ENCODE measurements at regions not wholly inside any gene's neighbourhood (a gene's known extent, or its start where the extent isn't known, plus 50 kb on each side); places are given as distances from the start of the nearest gene placed in this dataset.
A peak's percentile ranks its signal among the peaks of the same experiment; 100 is the strongest.
"Not testable (repeated sequence)": the region's sequence is repeated elsewhere in the genome, so short reads cannot be mapped to it uniquely, and the experiment has no call there.

DNA sequence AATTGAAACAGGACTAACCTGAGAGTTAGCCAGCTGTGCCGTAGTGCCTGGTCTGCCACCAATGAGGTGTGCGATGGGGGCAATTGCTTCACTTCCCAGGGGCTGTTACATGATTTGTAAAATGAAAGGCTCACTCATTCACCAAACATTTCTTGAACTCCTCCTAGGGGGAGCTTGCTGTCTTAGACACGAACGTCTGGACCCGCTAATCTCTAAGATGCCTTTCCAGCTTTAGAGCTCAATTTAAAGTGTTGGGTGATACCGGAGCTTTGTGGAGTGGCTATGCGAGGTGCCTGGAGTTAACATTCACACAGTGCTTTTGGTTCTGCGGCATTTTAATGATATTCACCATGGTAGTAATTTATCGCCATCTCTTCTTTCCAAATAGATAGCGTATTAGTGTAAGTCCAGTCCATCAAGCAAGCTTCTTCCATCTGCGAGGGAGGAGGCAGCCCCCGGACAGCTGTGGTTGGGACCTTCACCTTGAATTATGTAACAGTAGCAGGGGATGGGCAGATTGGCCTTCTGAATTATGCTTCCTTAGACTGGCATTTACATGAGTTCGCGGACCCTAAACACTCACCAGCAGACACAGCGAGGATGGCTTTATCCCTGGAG, 179.9 kb downstream of the ADSS2 start:
- DNase-seq, result no peak

DNA sequence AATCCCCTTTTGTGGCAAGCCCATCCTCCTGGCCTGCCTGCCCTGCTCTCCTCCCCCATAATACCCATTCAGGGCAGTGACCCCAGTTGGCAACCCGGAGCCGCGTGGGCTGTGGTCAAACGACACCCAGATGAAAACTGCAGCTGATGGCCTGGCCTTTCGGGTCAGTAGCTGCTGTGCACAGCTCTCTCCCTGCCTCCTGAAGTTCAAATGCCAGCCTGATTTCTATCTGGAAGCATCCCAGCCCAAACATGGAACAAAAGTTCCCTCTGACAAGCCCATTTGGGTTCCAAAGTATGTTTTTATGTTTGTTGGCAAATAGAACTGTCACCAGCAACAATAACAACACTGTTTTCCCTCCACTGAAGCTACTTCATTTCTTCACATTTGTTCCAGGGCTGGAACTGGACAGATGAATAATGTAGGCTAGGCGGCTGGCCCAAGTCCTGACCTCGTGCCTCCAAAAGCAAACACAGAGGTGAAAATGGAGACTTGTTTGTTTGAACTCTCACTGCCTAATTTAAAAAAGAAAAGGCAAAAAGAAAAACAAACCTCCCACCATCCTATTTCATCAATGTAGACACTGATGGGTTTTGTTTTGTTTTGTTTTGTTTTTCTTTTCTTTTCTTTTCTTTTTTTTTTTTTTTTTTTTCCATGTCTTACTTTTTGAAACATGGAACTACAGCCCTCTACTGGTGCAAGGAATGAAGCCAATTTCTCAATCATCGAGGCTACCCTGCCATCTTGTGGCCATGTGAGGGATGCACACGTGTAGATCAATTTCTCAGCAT, 179.0 kb downstream of the ADSS2 start:
- peak; percentile 67 for DNase-seq

DNA sequence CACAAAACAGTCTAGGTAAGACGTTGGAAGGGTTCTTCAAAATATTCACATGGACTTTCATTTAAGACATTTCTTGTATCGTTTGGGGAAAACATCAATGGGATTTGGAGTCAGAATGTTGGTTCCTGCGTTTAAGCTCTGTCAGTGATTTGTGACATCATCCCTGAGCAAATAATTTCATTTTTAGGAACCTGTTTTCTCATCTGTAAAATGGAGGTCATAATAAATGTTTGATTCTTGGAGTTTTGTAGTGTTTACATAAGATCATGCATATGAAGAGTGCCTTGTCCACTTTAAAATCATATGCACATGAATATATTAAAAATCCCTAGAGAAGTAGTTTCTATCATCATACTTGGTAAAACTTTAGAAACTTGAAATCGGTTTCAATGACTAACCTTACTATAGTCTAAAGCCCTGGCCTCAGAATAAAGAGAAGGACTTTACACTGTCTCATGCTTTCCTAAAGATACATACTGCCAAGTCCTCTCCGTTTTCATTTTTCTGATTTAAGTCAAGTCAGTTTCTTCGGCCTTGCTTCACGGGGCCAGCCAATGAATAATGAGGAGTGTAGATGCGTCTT, 178.4 kb downstream of the ADSS2 start:
- no peak for DNase-seq

DNA sequence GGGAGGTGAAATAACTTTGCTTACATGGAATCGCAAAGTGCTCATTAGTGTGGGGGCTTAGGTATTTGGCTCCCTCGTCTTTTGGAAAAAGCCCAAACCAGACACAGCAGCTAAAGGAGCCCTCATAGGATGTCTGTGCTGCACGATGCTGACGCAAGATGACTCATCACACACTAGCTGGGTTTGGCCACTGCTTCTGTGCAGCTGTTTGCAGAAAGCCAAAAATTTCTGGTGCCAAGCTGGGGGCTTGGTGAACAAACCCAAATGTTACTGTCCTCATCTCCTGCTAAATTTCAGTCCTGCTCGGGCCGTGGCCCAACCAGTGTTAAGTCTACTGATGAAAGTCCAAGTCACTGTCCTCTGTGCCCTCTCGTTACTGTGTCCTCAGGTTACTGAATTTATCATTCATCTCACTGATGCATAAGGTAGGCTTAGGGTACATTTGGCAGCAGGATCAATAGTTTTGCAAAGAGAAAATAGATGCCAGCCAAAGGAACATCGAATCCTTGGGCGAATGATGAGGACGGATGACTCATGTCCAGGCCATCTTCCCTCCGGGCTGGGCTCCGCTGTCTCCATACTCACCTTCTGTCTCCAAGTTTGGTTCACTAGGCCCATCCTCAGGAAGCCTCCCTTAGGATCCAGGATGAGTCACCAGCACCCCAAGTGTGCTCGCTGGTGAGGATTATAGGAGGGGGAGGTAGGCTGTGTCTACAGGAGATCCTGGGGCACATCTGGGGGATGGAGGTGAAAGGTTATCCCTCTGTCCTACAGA, 177.7 kb downstream of the ADSS2 start:
- peak; percentile 13 for DNase-seq

DNA sequence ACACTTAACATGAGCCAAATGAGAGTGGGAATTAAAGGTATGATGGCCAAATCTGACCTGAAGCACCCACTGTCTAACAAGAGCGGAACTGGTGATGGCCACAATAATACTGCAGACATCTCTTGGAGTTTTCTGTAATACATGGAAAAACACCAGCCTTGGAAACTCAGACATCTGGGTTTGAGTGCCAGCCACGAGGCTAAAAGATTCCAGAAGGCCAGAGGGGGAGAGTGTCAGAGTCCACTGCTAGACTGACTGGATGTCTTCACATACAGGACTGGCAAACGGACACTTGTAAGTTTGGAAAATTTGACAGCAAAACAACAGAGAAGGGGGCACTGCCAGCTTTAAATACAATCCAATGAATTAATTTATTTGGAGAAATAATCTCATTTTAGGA, 175.1 kb downstream of the ADSS2 start:
- no peak for DNase-seq

DNA sequence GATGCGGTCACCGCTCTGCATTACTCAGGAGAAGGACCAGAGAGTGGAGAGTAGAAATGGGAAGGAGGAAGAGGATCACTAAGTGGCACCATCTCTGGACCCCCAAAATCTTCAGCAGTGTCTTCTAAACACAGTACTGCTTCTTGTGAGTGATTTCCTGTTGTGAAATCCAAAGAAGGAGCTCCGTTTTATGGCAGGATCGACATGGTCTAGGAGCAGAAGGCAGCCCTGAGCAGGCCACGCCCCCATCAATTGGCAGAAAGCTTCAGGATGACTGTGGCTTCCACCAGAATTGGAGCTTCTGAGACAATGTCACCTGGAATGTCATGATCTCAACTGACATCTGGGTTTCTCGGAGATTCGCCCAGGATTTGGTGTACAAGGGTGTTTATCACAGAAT, 171.5 kb downstream of the ADSS2 start:
- no peak for DNase-seq

DNA sequence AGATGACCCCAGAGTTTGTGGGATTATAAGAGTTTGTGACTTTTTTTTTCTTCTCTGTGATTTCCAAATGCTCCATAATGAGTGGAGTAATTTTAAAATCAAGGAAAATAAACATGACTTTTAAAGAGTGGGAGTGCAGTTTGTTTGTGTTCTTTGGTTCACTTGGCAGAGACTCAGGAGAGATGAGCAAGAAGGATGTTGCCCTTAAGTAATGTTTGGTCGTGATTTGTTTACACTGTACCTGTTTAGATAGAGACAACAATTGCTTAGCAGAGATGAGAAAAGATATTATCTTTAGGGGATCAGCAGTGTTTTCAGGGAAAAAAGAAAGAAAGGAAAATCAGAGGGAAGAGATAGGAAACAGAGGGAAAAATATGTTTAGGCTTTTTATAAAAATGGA, 170.8 kb downstream of the ADSS2 start:
- no peak for DNase-seq

DNA sequence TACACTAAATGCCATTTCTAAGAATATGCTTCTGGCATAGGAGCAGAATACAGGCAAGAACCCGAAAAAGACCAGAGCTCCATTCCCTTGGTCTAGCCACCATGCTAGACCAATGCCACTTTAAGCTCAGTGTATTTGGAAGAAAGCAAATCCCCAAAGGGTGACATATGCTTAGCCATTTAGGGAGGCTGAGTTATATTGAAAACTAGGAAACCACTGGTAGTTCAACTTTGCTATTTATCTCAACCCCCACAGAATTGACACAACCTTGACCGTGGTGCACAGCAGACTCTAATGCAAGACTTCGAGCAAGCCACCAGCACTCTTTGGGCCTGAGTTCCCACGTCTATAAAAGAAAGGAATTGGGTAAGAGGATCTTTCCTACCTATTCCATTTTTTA, 167.9 kb downstream of the ADSS2 start:
- DNase-seq, result no peak

DNA sequence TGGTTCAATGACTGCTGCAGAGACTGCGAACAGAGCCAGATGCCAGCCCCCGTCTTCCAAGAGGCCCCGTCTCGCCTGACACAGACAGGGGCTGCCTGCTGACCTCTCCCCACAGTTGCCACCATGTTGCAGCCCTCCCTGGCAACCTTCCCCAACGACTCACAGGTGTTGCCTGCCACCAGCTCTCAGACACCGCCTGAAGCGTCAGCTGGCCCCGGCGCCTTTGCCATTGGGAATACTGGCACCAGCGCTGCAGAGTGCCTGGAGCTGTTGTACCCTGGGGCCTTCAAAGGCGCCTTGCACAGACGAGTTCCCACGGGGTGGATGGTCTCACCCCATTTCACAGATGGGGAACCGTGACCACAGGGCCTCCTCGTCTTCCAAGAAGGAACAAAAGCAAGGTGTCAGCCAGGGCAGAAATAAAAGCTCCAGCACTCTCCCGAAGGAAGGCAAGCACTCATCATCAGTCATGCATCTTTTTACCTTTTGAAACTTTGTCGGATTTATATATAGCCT, 167.0 kb downstream of the ADSS2 start:
- DNase-seq, result no peak

DNA sequence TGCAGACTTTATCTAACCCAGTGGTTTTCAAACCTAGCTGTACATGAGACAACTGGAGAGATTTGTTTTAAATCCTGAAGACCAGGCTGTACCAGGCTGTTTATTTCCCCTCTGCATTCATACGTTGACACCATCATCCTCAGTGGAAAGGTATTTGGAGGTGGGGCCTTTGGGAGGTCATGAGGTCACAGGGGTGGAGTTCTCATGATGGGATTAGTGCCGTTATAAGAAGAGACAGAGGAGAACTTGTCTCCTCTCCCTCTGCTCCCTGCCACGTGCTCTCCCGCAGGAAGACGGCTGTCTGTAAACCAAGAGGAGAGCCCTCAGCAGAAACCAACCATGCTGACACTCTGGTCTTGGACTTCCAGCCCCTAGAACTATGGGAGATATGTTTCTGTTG, 165.4 kb downstream of the ADSS2 start:
- DNase-seq, result no peak

DNA sequence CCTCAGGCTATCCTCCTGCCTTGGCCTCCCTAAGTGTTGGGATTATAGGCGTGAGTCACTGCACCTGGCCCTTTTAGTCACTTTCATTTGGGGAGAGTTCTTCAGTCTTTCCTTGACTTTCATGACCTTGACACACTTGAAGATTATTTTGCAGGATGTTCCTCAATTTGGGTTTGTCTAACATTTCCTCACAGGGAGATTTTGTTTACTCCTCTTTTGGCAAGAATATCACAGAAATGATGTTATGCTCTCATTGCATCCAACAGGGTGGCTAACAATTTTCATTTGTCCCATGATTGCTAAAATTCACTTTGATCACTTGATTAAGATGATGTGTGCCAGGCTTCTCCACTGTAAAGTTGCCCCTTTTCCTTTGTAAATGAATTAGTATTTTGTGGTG, 164.0 kb downstream of the ADSS2 start:
- DNase-seq, result no peak

DNA sequence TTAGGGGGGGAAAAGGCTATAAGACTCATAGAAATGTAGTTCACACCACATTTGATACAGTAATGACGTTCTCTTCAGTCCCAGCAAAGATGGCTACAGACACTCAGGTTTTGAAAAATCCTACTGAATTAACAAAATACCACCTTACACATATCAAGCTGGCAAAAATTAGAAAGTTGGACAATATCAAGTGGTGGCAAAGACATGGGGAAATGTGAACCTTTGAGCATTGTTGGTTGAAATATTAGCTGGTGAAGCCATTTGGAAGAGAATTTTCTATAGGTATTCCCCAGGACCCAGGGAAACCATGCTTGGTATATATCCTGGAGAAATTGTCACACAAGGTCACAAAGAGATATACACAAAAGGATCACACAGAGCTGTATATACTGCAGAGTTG, 163.0 kb downstream of the ADSS2 start:
- no peak for DNase-seq

DNA sequence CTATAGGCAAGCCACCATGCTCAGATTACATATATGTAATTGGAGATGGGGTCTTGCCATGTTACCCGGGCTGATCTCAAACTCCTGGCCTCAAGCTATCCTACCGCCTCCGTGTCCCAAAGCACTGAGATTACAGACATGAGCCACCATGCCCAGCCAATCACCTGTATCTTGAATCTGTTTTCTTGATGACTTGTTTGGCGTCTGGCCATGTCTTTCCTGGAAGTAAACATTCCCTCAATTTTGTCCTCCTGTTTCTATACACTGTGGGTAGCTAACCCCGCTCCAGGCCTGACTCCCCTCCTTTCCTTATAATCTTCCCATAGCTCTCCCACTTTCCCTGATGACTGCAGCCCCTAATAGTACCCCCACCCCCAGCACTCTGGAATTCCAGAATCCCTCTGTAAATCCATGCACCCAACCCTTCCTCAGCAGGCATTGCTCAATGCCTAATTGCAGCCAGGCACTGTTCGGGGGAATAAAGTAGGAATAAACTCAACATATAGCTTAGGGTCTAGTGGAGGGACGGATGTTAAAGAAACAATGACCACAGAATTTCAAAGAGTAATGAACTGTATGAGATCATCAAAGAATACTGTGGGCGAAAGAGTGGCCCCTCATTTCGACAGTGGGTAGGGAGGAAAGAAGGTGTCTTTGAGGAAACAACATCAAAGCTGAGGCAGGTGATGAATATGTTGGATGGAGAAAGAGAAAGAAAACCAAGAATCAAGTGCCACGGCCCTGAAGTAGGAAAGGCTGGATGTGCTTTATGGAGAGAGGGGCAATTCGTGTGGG, 161.5 kb downstream of the ADSS2 start:
- no peak for DNase-seq

DNA sequence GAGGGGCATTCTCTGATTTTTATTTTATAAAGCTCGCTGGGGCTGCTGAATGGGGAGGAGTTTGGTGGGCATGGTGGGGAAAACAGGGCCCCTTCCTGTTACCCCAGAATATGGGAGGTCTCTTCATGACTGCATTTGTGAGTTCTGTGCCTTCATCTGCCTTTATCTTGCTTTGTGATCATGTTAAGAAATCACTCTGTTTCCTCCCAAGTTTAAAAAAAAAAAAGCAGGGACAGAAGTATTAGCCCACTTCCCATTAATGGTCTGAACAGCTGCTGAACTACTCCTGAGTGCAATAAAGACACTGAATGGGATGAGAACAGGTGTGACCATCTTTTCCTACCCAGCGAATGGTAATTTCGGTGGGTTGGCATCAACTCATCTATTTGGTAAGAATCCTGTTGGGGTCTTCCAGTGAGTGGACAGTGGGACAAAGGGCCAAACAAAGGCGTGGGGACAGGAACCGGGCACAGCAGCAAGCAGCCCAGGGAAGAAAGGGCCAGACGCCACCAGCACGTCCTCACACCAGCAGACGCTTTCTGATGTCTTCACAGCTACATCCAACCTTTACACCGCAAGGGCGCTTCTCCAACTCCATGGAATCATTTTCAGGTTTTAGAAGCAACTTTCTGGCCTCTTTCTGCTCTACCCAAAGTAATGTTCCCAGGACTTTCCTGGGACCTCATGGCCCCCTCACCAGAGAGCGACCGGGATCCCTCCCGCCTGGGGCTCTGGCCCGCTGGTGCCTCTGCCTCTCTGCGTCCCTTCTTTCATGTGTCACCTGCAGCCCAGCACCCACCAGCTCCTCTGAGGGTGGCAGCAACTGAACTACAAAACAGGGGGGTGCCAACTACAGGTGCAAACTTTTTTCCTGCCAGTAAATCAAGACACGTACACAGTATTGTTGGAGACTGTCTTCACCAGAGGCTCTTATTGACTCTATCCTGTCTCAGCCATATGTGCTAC, 160.2 kb downstream of the ADSS2 start:
- no peak for DNase-seq

DNA sequence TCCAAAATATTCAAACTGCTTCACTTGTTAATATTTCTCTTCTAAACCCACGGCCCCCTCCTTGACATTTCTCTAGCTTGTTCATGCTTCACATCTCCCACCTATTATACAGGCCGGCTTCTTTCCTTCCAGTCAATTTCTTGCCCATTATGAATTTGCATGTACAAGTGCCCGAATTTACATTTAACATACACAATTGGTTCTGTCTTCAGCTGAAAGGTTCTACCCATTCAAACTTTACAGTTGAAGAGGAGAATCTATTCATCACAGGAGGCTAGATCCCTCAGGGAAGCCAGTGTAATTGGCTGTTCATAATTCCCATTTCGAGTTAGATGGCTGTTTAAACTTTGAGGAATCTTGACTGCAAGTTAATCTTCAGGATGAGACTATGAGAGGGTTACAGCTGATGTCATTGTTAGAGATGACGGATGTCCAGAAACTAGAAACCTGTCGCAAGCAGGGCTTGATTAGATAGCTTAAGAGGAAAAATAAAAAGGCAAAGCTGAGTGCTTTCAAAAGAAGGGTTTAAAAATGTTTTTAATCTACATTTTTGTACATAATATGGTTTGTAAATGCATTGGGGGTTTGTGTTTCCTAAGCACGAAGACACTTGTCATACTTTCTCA, 157.0 kb downstream of the ADSS2 start:
- no peak for DNase-seq

DNA sequence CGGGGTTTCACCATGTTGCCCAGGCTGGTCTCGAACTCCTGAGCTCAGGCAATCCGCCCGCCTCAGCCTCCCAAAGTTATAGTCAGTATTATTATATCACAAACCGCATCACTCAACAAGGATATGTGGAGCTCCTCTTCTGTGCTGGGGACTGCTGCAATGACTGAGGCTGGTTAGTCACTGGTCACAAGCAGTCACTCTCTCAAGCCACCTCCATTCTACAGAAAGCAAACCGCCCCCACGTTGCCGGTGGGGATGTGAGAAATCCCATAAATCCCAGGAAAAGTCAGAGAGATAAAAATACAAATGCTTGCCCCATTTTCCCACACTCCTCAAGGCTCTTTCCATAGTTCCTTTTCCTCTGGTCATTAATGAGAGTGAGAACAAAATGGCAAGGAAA, 155.7 kb downstream of the ADSS2 start:
- DNase-seq, result no peak

DNA sequence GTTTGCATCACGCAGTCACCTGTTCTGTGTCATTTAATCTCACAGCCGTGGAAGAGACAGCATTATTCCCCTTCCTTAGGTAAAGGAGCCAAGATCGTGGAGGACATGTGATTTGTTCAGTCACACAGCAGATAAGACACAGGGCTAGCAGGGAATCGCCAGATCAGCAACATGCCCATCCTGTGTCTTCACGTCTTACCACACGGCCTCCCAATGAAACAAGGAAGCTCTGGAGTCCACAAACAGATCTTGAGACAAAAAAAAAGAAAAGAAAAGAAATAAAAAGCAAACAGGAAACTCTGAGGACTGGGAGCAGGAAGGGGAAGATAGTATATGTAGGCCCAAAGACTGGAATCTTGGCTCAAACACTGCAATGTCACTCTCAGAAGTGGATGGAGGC, 155.3 kb downstream of the ADSS2 start:
- DNase-seq, result no peak

DNA sequence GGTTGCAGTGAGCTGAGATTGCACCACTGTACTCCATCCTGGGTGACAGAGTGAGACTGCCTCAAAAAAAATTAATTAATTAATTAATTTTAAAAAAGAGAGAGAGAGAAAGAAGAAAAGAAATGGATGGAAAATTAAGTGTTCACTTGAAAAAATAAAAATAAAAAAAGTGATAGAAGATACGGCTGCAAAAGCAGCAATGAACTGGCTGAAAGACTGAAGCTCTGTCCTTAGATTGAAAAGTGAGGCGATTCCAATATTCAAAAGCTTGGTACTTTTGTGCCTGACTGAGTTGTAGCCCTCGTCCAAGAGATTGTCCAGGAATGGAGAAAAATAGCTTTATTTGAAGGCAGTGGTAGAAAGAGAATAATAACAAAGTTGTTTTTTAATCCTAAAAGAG, 154.6 kb downstream of the ADSS2 start:
- no peak for DNase-seq

DNA sequence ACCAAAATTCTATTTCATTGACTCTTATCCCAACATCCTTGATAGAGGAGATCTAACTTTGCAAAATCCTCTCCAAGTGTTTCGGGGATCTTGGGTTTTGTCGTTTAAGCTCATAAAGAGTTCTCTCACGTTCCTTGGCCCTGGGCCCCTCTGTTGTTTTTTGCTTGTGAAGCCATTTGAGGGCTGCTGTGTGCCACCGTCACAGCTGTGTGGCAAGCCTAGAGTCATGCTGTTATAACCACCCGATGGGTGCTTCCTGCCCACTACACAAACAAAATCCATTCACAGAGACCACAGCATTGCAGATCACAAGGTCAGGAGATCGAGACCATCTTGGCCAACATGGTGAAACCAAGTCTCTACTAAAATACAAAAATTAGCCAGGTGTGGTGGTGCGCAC, 154.1 kb downstream of the ADSS2 start:
- DNase-seq, result no peak

DNA sequence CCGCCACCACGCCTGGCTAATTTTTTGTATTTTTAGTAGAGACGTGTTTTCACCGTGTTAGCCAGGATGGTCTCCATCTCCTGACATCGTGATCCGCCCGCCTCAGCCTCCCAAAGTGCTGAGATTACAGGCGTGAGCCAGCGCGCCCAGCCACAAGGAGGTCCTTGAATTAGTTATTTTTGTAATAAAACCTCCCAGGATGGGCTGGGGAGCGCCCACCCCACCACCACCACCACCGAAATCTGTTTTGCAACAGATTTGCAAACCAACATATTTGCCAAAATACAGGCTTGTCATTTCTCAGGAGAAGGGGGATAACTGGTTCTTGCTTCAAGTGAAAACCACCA, 151.7 kb downstream of the ADSS2 start:
- DNase-seq, result not testable (repeated sequence)

DNA sequence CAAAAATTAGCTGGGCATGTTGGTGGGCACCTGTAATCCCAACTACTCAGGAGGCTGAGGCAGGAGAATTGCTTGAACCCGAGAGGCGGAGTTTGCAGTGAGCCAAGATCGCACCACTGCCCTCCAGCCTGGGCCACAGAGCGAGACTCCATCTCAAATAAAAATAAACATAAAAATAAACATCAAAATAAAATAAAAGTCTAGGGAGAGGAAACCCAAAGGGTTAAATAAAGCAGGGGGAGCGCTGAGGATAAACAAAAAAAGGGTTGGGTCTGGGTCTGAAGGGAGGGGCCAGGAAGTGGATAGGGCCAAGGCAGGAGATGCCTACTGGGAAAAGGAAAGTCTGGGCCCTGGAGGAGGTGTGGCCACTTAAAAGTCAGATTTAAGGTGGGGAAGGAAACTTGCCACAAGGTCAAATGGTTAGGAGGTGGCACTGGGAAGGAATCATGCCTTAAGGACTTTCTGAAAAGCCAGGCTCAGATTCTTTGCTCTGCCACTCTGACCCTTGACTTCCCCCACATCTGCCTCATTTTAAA, 150.0 kb downstream of the ADSS2 start:
- no peak for DNase-seq
